HEK293T (cell line): ENCODE measurements at regions not wholly inside any gene's neighbourhood (a gene's known extent, or its start where the extent isn't known, plus 50 kb on each side); places are given as distances from the start of the nearest gene placed in this dataset.

Experiments used
- CTCF ChIA-PET: fragments of 350-600 bp; formaldehyde crosslinking; extraction: SDS; loops from one replicate; lab custom pipeline; 2021; ENCODE audit warnings: antibody characterized with exemption, inconsistent platforms; lab: Yijun Ruan, JAX
- POLR2A ChIA-PET: fragments of 350-600 bp; formaldehyde crosslinking; extraction: SDS; loops from one replicate; lab custom pipeline; 2020; ENCODE audit warnings: antibody characterized with exemption, inconsistent platforms; lab: Yijun Ruan, JAX
- DNase-seq: peaks from one replicate; pipeline ENCODE4 v3.0.0; 2012; ENCODE audit warnings: mixed read lengths; ENCODE audit errors: extremely low spot score
- ARNT ChIP-seq: fragments of 450-650 bp; IDR thresholded peaks from 2 replicates; pipeline ENCODE4 v1.6.1; 2017; ENCODE audit warnings: mild to moderate bottlenecking
- BHLHE40 ChIP-seq: fragments of 450-650 bp; IDR thresholded peaks from 2 replicates; pipeline ENCODE4 v1.6.1; 2016; ENCODE audit warnings: mild to moderate bottlenecking, moderate library complexity, borderline replicate concordance
- CTBP1 ChIP-seq: fragments of 450-650 bp; IDR thresholded peaks from 2 replicates; pipeline ENCODE4 v1.6.1; 2016; ENCODE audit warnings: borderline replicate concordance
- ELF4 ChIP-seq: fragments of 450-650 bp; IDR thresholded peaks from 2 replicates; pipeline ENCODE4 v1.6.1; 2017; ENCODE audit warnings: antibody characterized with exemption
- FOXA1 ChIP-seq: fragments of 450-650 bp; IDR thresholded peaks from 2 replicates; pipeline ENCODE4 v1.6.1; 2016; ENCODE audit warnings: mild to moderate bottlenecking
- FOXK2 ChIP-seq: fragments of 450-650 bp; IDR thresholded peaks from 2 replicates; pipeline ENCODE4 v1.6.1; 2016; ENCODE audit warnings: mild to moderate bottlenecking
- FOXM1 ChIP-seq: fragments of 450-650 bp; IDR thresholded peaks from 2 replicates; pipeline ENCODE4 v1.6.1; 2017; ENCODE audit warnings: mild to moderate bottlenecking, borderline replicate concordance
- HDGF ChIP-seq: fragments of 450-650 bp; IDR thresholded peaks from 2 replicates; pipeline ENCODE4 v1.6.1; 2017; ENCODE audit warnings: antibody characterized with exemption, borderline replicate concordance
- L3MBTL2 ChIP-seq: fragments of 450-650 bp; conservative IDR thresholded peaks from 2 replicates; pipeline ENCODE4 v1.6.1; 2016; ENCODE audit warnings: mild to moderate bottlenecking
- LEF1 ChIP-seq: fragments of 450-650 bp; IDR thresholded peaks from 2 replicates; pipeline ENCODE4 v1.6.1; 2017; ENCODE audit warnings: mild to moderate bottlenecking, borderline replicate concordance
- NFRKB ChIP-seq: fragments of 450-650 bp; IDR thresholded peaks from 2 replicates; pipeline ENCODE4 v1.6.1; 2016; ENCODE audit warnings: mild to moderate bottlenecking, moderate library complexity
- PKNOX1 ChIP-seq: fragments of 450-650 bp; IDR thresholded peaks from 2 replicates; pipeline ENCODE4 v1.6.1; 2016
- SP1 ChIP-seq: fragments of 450-650 bp; IDR thresholded peaks from 2 replicates; pipeline ENCODE4 v1.6.1; 2017
- SUZ12 ChIP-seq: fragments of 450-650 bp; IDR thresholded peaks from 2 replicates; pipeline ENCODE4 v1.6.1; 2016; ENCODE audit warnings: mild to moderate bottlenecking
- TARDBP ChIP-seq: fragments of 450-650 bp; IDR thresholded peaks from 2 replicates; pipeline ENCODE4 v1.6.1; 2016
- ZNF384 ChIP-seq: fragments of 450-650 bp; IDR thresholded peaks from 2 replicates; pipeline ENCODE4 v1.6.1; 2016

- TF ChIP-seq HDGF (no peak), BHLHE40 (no peak), CTBP1 (no peak), PKNOX1 (no peak), NFRKB (no peak), SUZ12 (no peak), FOXA1 (no peak), TARDBP (no peak), FOXK2 (no peak), ELF4 (no peak)
- no peak for DNase-seq
- CTCF ChIA-PET, result no interaction called here
- POLR2A ChIA-PET, result no interaction called here
Observed at GRCh38 chr12:93140325-93140724, 211.2 kb upstream of the EEA1 start.

- DNase-seq, result no peak
- ChIA-PET CTCF (no interaction called here), POLR2A (no interaction called here)
- TF ChIP-seq LEF1 (no peak), HDGF (no peak), PKNOX1 (no peak), L3MBTL2 (no peak), FOXM1 (no peak), SP1 (no peak), FOXK2 (no peak), ARNT (no peak), NFRKB (no peak), TARDBP (no peak), SUZ12 (no peak), ZNF384 (no peak), CTBP1 (no peak), ELF4 (no peak)
Observed at GRCh38 chr12:93140801-93141200, 211.7 kb upstream of the EEA1 start.

GRCh38 chr12:93142881-93143280 lies 213.8 kb upstream of the EEA1 start:
- TF ChIP-seq SP1, result no peak
- no peak for TF ChIP-seq TARDBP
- no peak for TF ChIP-seq NFRKB
- TF ChIP-seq FOXA1, result no peak
- TF ChIP-seq FOXK2, result no peak
- TF ChIP-seq ZNF384, result no peak
- no peak for TF ChIP-seq FOXM1
- no peak for TF ChIP-seq PKNOX1
- TF ChIP-seq LEF1, result no peak
- TF ChIP-seq CTBP1, result no peak
- TF ChIP-seq ARNT, result no peak
- TF ChIP-seq SUZ12, result no peak
- DNase-seq, result no peak
- ChIA-PET CTCF (no interaction called here), POLR2A (no interaction called here)

- DNase-seq, result no peak
- TF ChIP-seq FOXM1, result no peak
- no peak for TF ChIP-seq FOXA1
- no peak for TF ChIP-seq ARNT
- no peak; the same call in 1 of the 2 replicates for TF ChIP-seq PKNOX1
- POLR2A ChIA-PET, result no interaction called here
- CTCF ChIA-PET, result interaction anchor here (1.0 kb wide), 1 partner anchor 17 kb away, joined by 3 read pairs; no protein-coding TSS in a partner anchor
Observed at GRCh38 chr12:93144109-93144508, 215.0 kb upstream of the EEA1 start.

GRCh38 chr12:93145086-93145485 lies 216.0 kb upstream of the EEA1 start:
- ChIA-PET POLR2A (no interaction called here), CTCF (interaction anchor here (0.6 kb wide), 1 partner anchor 269 kb away, joined by 6 read pairs; no protein-coding TSS in a partner anchor)
- TF ChIP-seq FOXM1, result no peak
- no peak for TF ChIP-seq PKNOX1
- TF ChIP-seq SP1, result no peak
- no peak for TF ChIP-seq NFRKB
- TF ChIP-seq ARNT, result no peak
- no peak for TF ChIP-seq ELF4
- no peak for TF ChIP-seq ZNF384
- TF ChIP-seq FOXK2, result no peak
- no peak for TF ChIP-seq TARDBP
- no peak for TF ChIP-seq LEF1
- no peak for TF ChIP-seq SUZ12
- no peak for TF ChIP-seq HDGF
- no peak for TF ChIP-seq CTBP1
- no peak for TF ChIP-seq L3MBTL2
- no peak for TF ChIP-seq FOXA1
- no peak for TF ChIP-seq BHLHE40
- no peak for DNase-seq
